ENCODE measurements at regions not wholly inside any gene's neighbourhood (a gene's known extent, or its start where the extent isn't known, plus 50 kb on each side); places are given as distances from the start of the nearest gene placed in this dataset.

DNA sequence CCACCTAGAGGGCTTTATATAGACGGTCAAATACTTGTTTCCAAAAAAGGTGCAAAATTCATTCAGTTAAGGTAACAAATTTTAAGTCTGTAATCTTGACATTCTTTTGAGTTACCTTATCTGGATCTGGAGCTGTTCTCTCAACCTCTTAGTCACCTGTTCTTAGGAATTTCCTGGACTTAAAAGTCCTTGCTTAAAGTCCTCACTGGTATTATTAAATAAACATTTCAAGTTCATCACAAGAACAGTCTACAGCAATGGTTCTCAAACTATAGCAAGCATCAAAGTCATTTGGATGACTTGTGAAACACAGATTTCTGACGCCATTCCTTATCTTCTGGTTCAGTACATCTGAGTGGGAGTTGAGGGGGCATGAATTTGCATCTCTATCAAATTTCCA is 122.9 kb upstream of the GOLIM4 start:
- intact Hi-C loops (cut with micrococcal nuclease), result loop anchor here (10.0 kb wide), 1 partner anchor 326 kb away; no protein-coding TSS in a partner anchor
- no peak overlapping the region for H3K4me2 ChIP-seq (ENCODE audit: low read length)
- peaks cover 20% of the 10 kb centered on the region for H3K27me3 ChIP-seq (ENCODE audit: insufficient read depth, low read length)
- H3K4me1 ChIP-seq (ENCODE audit: control insufficient read depth in 1 of 2, insufficient read depth in 2 of 2, low read length in 2 of 2), result no peaks in the 10 kb centered on the region
- H3K9ac ChIP-seq (ENCODE audit: low read length), result no peak overlapping the region
- DNase-seq (ENCODE audit: low read depth, low spot score), result no peak
- no peaks in the 10 kb centered on the region for H3K9me3 ChIP-seq (ENCODE audit: control insufficient read depth in 1 of 2, insufficient read depth in 1 of 2, low read depth in 1 of 2, low read length in 2 of 2)
- no peak overlapping the region for H3K4me3 ChIP-seq (replicated peaks in 1 of 2; ENCODE audit: low read depth in 1 of 2, low read length in 2 of 2)
- no peak for ATAC-seq
- ChIA-PET CTCF (no interaction called here), POLR2A (no interaction called here), RAD21 (ENCODE audit: low non-redundant PET in 1 of 2, low total read pairs in 2 of 2, uncharacterized antibody in 2 of 2, unreplicated experiment in 2 of 2) (no interaction called here)
- no peak overlapping the region for H3K27ac ChIP-seq (ENCODE audit: low read depth, low read length)
- H3K9me2 ChIP-seq (ENCODE audit: insufficient read depth), result no peaks in the 10 kb centered on the region
- no peaks in the 10 kb centered on the region for H3K79me2 ChIP-seq (ENCODE audit: insufficient read depth, low read length)
- H3K36me3 ChIP-seq (ENCODE audit: control insufficient read depth in 1 of 2, insufficient read depth in 2 of 2, low read length in 2 of 2), result no peaks in the 10 kb centered on the region
- H2AFZ ChIP-seq (ENCODE audit: low read depth, low read length, poor library complexity, severe bottlenecking), result no peak overlapping the region
- TF ChIP-seq JUND (IDR thresholded peaks at IDR 0.05), result no peak
- no peak for TF ChIP-seq FOSL1 (IDR thresholded peaks at IDR 0.05; ENCODE audit: low read depth)
- TF ChIP-seq, protein P1, sequence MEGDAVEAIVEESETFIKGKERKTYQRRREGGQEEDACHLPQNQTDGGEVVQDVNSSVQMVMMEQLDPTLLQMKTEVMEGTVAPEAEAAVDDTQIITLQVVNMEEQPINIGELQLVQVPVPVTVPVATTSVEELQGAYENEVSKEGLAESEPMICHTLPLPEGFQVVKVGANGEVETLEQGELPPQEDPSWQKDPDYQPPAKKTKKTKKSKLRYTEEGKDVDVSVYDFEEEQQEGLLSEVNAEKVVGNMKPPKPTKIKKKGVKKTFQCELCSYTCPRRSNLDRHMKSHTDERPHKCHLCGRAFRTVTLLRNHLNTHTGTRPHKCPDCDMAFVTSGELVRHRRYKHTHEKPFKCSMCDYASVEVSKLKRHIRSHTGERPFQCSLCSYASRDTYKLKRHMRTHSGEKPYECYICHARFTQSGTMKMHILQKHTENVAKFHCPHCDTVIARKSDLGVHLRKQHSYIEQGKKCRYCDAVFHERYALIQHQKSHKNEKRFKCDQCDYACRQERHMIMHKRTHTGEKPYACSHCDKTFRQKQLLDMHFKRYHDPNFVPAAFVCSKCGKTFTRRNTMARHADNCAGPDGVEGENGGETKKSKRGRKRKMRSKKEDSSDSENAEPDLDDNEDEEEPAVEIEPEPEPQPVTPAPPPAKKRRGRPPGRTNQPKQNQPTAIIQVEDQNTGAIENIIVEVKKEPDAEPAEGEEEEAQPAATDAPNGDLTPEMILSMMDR (IDR thresholded peaks at IDR 0.05 in 2 of 3, conservative IDR thresholded peaks at IDR 0.05 in 1 of 3; ENCODE audit: borderline replicate concordance in 1 of 3, insufficient read depth in 1 of 3, low read depth in 2 of 3, low read length in 2 of 3), result no peak
- no peak for TF ChIP-seq CBX3 (IDR thresholded peaks at IDR 0.05; ENCODE audit: low read depth)
- no peak for TF ChIP-seq YY1 (IDR thresholded peaks at IDR 0.05; ENCODE audit: extremely low read depth, insufficient replicate concordance, low read depth, low read length)
- no peak for TF ChIP-seq POLR2AphosphoS5 (IDR thresholded peaks at IDR 0.05; ENCODE audit: low read depth, low read length)
- TF ChIP-seq, protein P2, sequence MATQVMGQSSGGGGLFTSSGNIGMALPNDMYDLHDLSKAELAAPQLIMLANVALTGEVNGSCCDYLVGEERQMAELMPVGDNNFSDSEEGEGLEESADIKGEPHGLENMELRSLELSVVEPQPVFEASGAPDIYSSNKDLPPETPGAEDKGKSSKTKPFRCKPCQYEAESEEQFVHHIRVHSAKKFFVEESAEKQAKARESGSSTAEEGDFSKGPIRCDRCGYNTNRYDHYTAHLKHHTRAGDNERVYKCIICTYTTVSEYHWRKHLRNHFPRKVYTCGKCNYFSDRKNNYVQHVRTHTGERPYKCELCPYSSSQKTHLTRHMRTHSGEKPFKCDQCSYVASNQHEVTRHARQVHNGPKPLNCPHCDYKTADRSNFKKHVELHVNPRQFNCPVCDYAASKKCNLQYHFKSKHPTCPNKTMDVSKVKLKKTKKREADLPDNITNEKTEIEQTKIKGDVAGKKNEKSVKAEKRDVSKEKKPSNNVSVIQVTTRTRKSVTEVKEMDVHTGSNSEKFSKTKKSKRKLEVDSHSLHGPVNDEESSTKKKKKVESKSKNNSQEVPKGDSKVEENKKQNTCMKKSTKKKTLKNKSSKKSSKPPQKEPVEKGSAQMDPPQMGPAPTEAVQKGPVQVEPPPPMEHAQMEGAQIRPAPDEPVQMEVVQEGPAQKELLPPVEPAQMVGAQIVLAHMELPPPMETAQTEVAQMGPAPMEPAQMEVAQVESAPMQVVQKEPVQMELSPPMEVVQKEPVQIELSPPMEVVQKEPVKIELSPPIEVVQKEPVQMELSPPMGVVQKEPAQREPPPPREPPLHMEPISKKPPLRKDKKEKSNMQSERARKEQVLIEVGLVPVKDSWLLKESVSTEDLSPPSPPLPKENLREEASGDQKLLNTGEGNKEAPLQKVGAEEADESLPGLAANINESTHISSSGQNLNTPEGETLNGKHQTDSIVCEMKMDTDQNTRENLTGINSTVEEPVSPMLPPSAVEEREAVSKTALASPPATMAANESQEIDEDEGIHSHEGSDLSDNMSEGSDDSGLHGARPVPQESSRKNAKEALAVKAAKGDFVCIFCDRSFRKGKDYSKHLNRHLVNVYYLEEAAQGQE (IDR thresholded peaks at IDR 0.05; ENCODE audit: low read depth), result no peak
- TF ChIP-seq, protein P3, sequence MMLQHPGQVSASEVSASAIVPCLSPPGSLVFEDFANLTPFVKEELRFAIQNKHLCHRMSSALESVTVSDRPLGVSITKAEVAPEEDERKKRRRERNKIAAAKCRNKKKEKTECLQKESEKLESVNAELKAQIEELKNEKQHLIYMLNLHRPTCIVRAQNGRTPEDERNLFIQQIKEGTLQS (IDR thresholded peaks at IDR 0.05), result no peak
- TF ChIP-seq RAD21 (IDR thresholded peaks at IDR 0.05; ENCODE audit: low read depth), result no peak
- no peak for TF ChIP-seq SIN3A (IDR thresholded peaks at IDR 0.05; ENCODE audit: low read depth)
- no peak for TF ChIP-seq ELF1 (IDR thresholded peaks at IDR 0.05; ENCODE audit: borderline replicate concordance, low read depth)
- TF ChIP-seq SRF (IDR thresholded peaks at IDR 0.05; ENCODE audit: low read depth), result no peak
- no TSS peak for BruUV-seq (replicated peaks)
- no peaks in the 10 kb centered on the region for H4K20me1 ChIP-seq (ENCODE audit: insufficient read depth)
